Nephron (organoid): ENCODE measurements at regions not wholly inside any gene's neighbourhood (a gene's known extent, or its start where the extent isn't known, plus 50 kb on each side); places are given as distances from the start of the nearest gene placed in this dataset.

Experiments
- H3K27ac Mint-ChIP-seq, 3 experiments: 2 replicates each; pipeline ENCODE4 v1.8.0; 2020; ENCODE audit warnings: mixed read lengths in 3 of 3, mild to moderate bottlenecking in 2 of 3, moderate library complexity in 1 of 3
- H3K27me3 Mint-ChIP-seq: 2 replicates; pipeline ENCODE4 v1.8.0; 2021; ENCODE audit warnings: low read depth, mild to moderate bottlenecking, moderate library complexity, mixed read lengths
- H3K36me3 Mint-ChIP-seq: 2 replicates; pipeline ENCODE4 v1.8.0; 2020; ENCODE audit warnings: low read depth, mixed read lengths
- H3K4me1 Mint-ChIP-seq: 2 replicates; pipeline ENCODE4 v1.8.0; 2020; ENCODE audit warnings: mixed read lengths
- H3K4me3 Mint-ChIP-seq, 3 experiments: 2 replicates each; pipeline ENCODE4 v1.8.0; 2020; ENCODE audit warnings: mild to moderate bottlenecking in 3 of 3, mixed read lengths in 3 of 3, moderate library complexity in 2 of 3
- H3K9me3 Mint-ChIP-seq: 2 replicates; pipeline ENCODE4 v1.8.0; 2020; ENCODE audit warnings: mixed read lengths
- CTCF ChIP-seq, 3 experiments: fragments of 200-600 bp; sonication (generic); IDR thresholded peaks; one replicate each; pipeline ENCODE4 v1.5.0; 2021; ENCODE audit warnings: antibody characterized with exemption in 3 of 3; ENCODE audit not compliant: unreplicated experiment in 3 of 3

- H3K4me1 Mint-ChIP-seq, result peaks cover 10% of the 10 kb centered on the region
- H3K27me3 Mint-ChIP-seq, result peaks cover 14% of the 10 kb centered on the region
- H3K9me3 Mint-ChIP-seq, result no peaks in the 10 kb centered on the region
- TF ChIP-seq CTCF (IDR thresholded peaks at IDR 0.05; ENCODE audit: unreplicated experiment in 3 of 3), result no peak
- H3K4me3 Mint-ChIP-seq, result no peak overlapping the region
- no peaks in the 10 kb centered on the region for H3K36me3 Mint-ChIP-seq
- no peak overlapping the region for H3K27ac Mint-ChIP-seq
These were observed 341.8 kb downstream of the ICE1 start for GRCh38 chr5:5764246-5764645.

GRCh38 chr5:5756762-5757161 is 334.3 kb downstream of the ICE1 start:
- no peaks in the 10 kb centered on the region for H3K9me3 Mint-ChIP-seq

GRCh38 chr5:5755888-5756287 is 333.4 kb downstream of the ICE1 start:
- H3K27ac Mint-ChIP-seq, result no peak overlapping the region
- H3K9me3 Mint-ChIP-seq, result no peaks in the 10 kb centered on the region
- no peak for TF ChIP-seq CTCF (IDR thresholded peaks at IDR 0.05; ENCODE audit: unreplicated experiment in 3 of 3)
- H3K4me1 Mint-ChIP-seq, result no peaks in the 10 kb centered on the region
- no peaks in the 10 kb centered on the region for H3K36me3 Mint-ChIP-seq
- peaks cover 3% of the 10 kb centered on the region for H3K27me3 Mint-ChIP-seq
- no peak overlapping the region for H3K4me3 Mint-ChIP-seq

More at GRCh38 chr5:5756762-5757161, 334.3 kb downstream of the ICE1 start:
- TF ChIP-seq CTCF (IDR thresholded peaks at IDR 0.05; ENCODE audit: unreplicated experiment in 3 of 3), result no peak
- Mint-ChIP-seq H3K4me1 (peaks cover 2% of the 10 kb centered on the region), H3K36me3 (no peaks in the 10 kb centered on the region), H3K27me3 (peaks cover 3% of the 10 kb centered on the region), H3K27ac (no peak overlapping the region), H3K4me3 (no peak overlapping the region)

- H3K27ac Mint-ChIP-seq, result no peak overlapping the region
- H3K9me3 Mint-ChIP-seq, result no peaks in the 10 kb centered on the region
- no peaks in the 10 kb centered on the region for H3K36me3 Mint-ChIP-seq
- no peaks in the 10 kb centered on the region for H3K4me1 Mint-ChIP-seq
- H3K4me3 Mint-ChIP-seq, result no peak overlapping the region
- no peak for TF ChIP-seq CTCF (IDR thresholded peaks at IDR 0.05; ENCODE audit: unreplicated experiment in 3 of 3)
- H3K27me3 Mint-ChIP-seq, result peaks cover 3% of the 10 kb centered on the region
These were observed 330.4 kb downstream of the ICE1 start for GRCh38 chr5:5752844-5753243.

GRCh38 chr5:5751987-5752386 is 329.5 kb downstream of the ICE1 start:
- Mint-ChIP-seq H3K36me3 (no peaks in the 10 kb centered on the region), H3K9me3 (no peaks in the 10 kb centered on the region), H3K4me3 (no peak overlapping the region), H3K27me3 (peaks cover 3% of the 10 kb centered on the region), H3K4me1 (no peaks in the 10 kb centered on the region), H3K27ac (no peak overlapping the region)
- no peak for TF ChIP-seq CTCF (IDR thresholded peaks at IDR 0.05; ENCODE audit: unreplicated experiment in 3 of 3)

GRCh38 chr5:5751498-5751897 is 329.0 kb downstream of the ICE1 start:
- no peak overlapping the region for H3K27ac Mint-ChIP-seq
- H3K36me3 Mint-ChIP-seq, result no peaks in the 10 kb centered on the region
- no peak for TF ChIP-seq CTCF (IDR thresholded peaks at IDR 0.05; ENCODE audit: unreplicated experiment in 3 of 3)
- peaks cover 3% of the 10 kb centered on the region for H3K9me3 Mint-ChIP-seq
- H3K27me3 Mint-ChIP-seq, result peaks cover 3% of the 10 kb centered on the region
- no peak overlapping the region for H3K4me3 Mint-ChIP-seq
- no peaks in the 10 kb centered on the region for H3K4me1 Mint-ChIP-seq
